ENCODE measurements at regions not wholly inside any gene's neighbourhood (a gene's known extent, or its start where the extent isn't known, plus 50 kb on each side); places are given as distances from the start of the nearest gene placed in this dataset.
A peak's percentile ranks its signal among the peaks of the same experiment; 100 is the strongest.

GRCh38 chr3:31105438-31106077, 211.1 kb upstream of the GADL1 start:
- H3K9ac ChIP-seq (ENCODE audit: low read depth, low read length) = no peak overlapping the region
- no peaks in the 10 kb centered on the region for H3K79me1 ChIP-seq (ENCODE audit: low read depth in 1 of 2, low read length in 2 of 2)
- H2BK5ac ChIP-seq (ENCODE audit: low read depth, low read length, poor library complexity, severe bottlenecking) = no peak overlapping the region
- H3K4me2 ChIP-seq (ENCODE audit: low read depth, low read length) = no peak overlapping the region
- H4K20me1 ChIP-seq (ENCODE audit: insufficient read depth, low read length) = no peaks in the 10 kb centered on the region
- H2AK9ac ChIP-seq (replicated peaks; ENCODE audit: low read depth, low read length, poor library complexity) = no peak overlapping the region
- 0 out of 3 replicates have a peak overlapping the region, but pooled peaks have one; percentile 0 for H2BK15ac ChIP-seq (ENCODE audit: low read depth, low read length)
- ATAC-seq (ENCODE audit: low read depth) = peak; percentile 90
- no peak overlapping the region for H3K27ac ChIP-seq (ENCODE audit: insufficient read depth, low read length)
- no peaks in the 10 kb centered on the region for H3K36me3 ChIP-seq (ENCODE audit: control insufficient read depth, insufficient read depth, low read length)
- peaks cover 3% of the 10 kb centered on the region; the same call in 1 of the 2 replicates for H3K4me1 ChIP-seq (ENCODE audit: control insufficient read depth, insufficient read depth, low read length)
- H4K8ac ChIP-seq (ENCODE audit: low read depth in 2 of 2, low read length in 2 of 2) = no peak overlapping the region
- WGBS, 2 experiments (ENCODE audit: extremely low coverage in 2 of 2, insufficient read length in 1 of 2) = no CpG with 5 or more reads among the region's 2 CpGs
- DNase-seq = peak; percentile 95
- no TSS peak for BruUV-seq (replicated peaks)
- H3K9me1 ChIP-seq (ENCODE audit: insufficient read depth, low read length) = no peaks in the 10 kb centered on the region
- H3K9me3 ChIP-seq (ENCODE audit: control insufficient read depth, insufficient read depth, low read length) = no peaks in the 10 kb centered on the region
- dilution Hi-C loops (cut with HindIII; ENCODE audit: low sequenced_read_pairs, unreplicated experiment) (no loop called here), in situ Hi-C loops (cut with MboI; ENCODE audit: low sequenced_read_pairs) (no loop called here), intact Hi-C loops (cut with micrococcal nuclease) (loop anchor here (10.0 kb wide), 2 partner anchors 59 to 429 kb away; partner anchors contain the start of gene STT3B)
- H2BK120ac ChIP-seq (ENCODE audit: low read depth, low read length) = no peak overlapping the region
- H4K5ac ChIP-seq (ENCODE audit: low read depth, low read length) = no peak overlapping the region
- H3K14ac ChIP-seq (replicated peaks; ENCODE audit: low read depth, low read length) = no peak overlapping the region
- H3K23ac ChIP-seq (ENCODE audit: low read depth, low read length) = no peak overlapping the region
- no peak overlapping the region for H2BK20ac ChIP-seq (ENCODE audit: low read depth, low read length)
- H3K4ac ChIP-seq (ENCODE audit: low read depth, low read length) = no peak overlapping the region
- no peak overlapping the region for H3K4me3 ChIP-seq (ENCODE audit: insufficient read depth, low read depth, low read length)
- H3K27me3 ChIP-seq (ENCODE audit: control insufficient read depth, insufficient read depth, low read length) = no peaks in the 10 kb centered on the region; the same call in 1 of the 2 replicates
- ChIA-PET CTCF (interaction anchor here (0.6 to 1.1 kb wide), 5 partner anchors 9 to 34 kb away, joined by 3 to 5 read pairs (median 3); no protein-coding TSS in a partner anchor), POLR2A (ENCODE audit: unreplicated experiment) (interaction anchor here (0.6 kb wide), 1 partner anchor 87 kb away, joined by 4 read pairs; no protein-coding TSS in a partner anchor)
- no peak overlapping the region for H4K91ac ChIP-seq (ENCODE audit: insufficient read depth, low read depth, low read length)
- no peak overlapping the region; the same call in 1 of the 2 replicates for H3K18ac ChIP-seq (ENCODE audit: low read depth, low read length)
- peak; percentile 60 for TF ChIP-seq FOS (IDR thresholded peaks at IDR 0.05; ENCODE audit: low read depth, low read length)
- TF ChIP-seq MAFK (IDR thresholded peaks at IDR 0.05; ENCODE audit: low read depth, low read length) = peak; percentile 96
- TF ChIP-seq MAZ (IDR thresholded peaks at IDR 0.05; ENCODE audit: borderline replicate concordance, low read depth, low read length) = no peak
- 0 out of 2 replicates have a peak, but pooled peaks have one; percentile 17 for TF ChIP-seq BHLHE40 (IDR thresholded peaks at IDR 0.05; ENCODE audit: low read depth, low read length)
- TF ChIP-seq RCOR1 (IDR thresholded peaks at IDR 0.05; ENCODE audit: insufficient replicate concordance, low read length) = no peak
- TF ChIP-seq CEBPB (IDR thresholded peaks at IDR 0.05; ENCODE audit: low read depth, low read length) = peak; percentile 27; the same call in 1 of the 2 replicates
- peak; percentile 37; the same call in 1 of the 2 replicates for TF ChIP-seq NFE2L2 (IDR thresholded peaks at IDR 0.05; ENCODE audit: low read depth, low read length)
- no peak overlapping the region for H3K56ac ChIP-seq (ENCODE audit: extremely low read depth, insufficient read depth, low read length)
- H2AK5ac ChIP-seq (ENCODE audit: low read depth, low read length) = no peak overlapping the region
- no peak overlapping the region for H2AFZ ChIP-seq (replicated peaks; ENCODE audit: low read length, poor library complexity)

Data from IMR-90 (cell line).